HepG2 (cell line): ENCODE measurements at regions not wholly inside any gene's neighbourhood (a gene's known extent, or its start where the extent isn't known, plus 50 kb on each side); places are given as distances from the start of the nearest gene placed in this dataset.

ENCODE experiments used
- HNRNPK ChIP-seq: fragments of 200-400 bp; formaldehyde crosslinking; IDR thresholded peaks from 2 replicates; pipeline ENCODE4 v1.6.1; 2018; ENCODE audit warnings: low read length, low read depth, moderate library complexity, mild to moderate bottlenecking; ENCODE audit not compliant: poor library complexity, severe bottlenecking
- ZNF674 ChIP-seq: sonication (generic); formaldehyde crosslinking; IDR thresholded peaks from 2 replicates; pipeline ENCODE4 v1.5.0; 2020; ENCODE audit warnings: low read depth, mild to moderate bottlenecking, missing genetic modification reagents
- TF ChIP-seq, protein P1 (sequence below): sonication (generic); formaldehyde crosslinking; IDR thresholded peaks from 2 replicates; pipeline ENCODE4 v1.9.0; 2021; ENCODE audit warnings: missing genetic modification reagents, borderline replicate concordance

DNA sequence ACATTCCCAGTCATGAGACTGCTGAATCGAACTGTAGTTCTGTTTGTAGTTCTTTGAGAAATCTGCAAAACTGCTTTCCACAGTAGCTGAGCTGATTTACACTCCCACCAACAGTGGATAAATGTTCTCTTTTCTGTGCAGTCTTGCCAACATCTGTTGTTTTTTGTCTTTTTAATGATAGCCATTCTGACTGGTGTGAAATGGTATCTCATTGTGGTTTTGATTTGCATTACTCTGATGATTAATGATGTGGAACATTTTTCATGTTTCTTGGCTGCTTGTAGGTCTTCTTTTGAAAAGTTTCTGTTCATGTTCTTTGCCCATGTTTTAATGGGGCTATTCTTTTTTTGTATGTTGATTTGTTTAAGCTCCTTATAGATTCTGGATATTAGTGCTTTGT lies 187.3 kb upstream of the TLE4 start:
- TF ChIP-seq, protein P1, sequence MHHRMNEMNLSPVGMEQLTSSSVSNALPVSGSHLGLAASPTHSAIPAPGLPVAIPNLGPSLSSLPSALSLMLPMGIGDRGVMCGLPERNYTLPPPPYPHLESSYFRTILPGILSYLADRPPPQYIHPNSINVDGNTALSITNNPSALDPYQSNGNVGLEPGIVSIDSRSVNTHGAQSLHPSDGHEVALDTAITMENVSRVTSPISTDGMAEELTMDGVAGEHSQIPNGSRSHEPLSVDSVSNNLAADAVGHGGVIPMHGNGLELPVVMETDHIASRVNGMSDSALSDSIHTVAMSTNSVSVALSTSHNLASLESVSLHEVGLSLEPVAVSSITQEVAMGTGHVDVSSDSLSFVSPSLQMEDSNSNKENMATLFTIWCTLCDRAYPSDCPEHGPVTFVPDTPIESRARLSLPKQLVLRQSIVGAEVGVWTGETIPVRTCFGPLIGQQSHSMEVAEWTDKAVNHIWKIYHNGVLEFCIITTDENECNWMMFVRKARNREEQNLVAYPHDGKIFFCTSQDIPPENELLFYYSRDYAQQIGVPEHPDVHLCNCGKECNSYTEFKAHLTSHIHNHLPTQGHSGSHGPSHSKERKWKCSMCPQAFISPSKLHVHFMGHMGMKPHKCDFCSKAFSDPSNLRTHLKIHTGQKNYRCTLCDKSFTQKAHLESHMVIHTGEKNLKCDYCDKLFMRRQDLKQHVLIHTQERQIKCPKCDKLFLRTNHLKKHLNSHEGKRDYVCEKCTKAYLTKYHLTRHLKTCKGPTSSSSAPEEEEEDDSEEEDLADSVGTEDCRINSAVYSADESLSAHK (CRISPR knock-in tag): no peak
- TF ChIP-seq ZNF674 (CRISPR knock-in tag): no peak
- no peak for TF ChIP-seq HNRNPK
